ENCODE measurements at regions not wholly inside any gene's neighbourhood (a gene's known extent, or its start where the extent isn't known, plus 50 kb on each side); places are given as distances from the start of the nearest gene placed in this dataset.
"Not testable (repeated sequence)": the region's sequence is repeated elsewhere in the genome, so short reads cannot be mapped to it uniquely, and the experiment has no call there.

- DNase-seq (ENCODE audit: low spot score): not testable (repeated sequence)
Measured at GRCh38 chr5:36782612-36783011, 94.0 kb upstream of the NIPBL start.

GRCh38 chr5:36786448-36787012, 90.0 kb upstream of the NIPBL start:
- DNase-seq (ENCODE audit: low spot score): no peak

- DNase-seq (ENCODE audit: low spot score): no peak
Measured at GRCh38 chr5:36787365-36788093, 89.0 kb upstream of the NIPBL start.

GRCh38 chr5:36790847-36791246, 85.7 kb upstream of the NIPBL start:
- DNase-seq (ENCODE audit: low spot score): no peak

DNA sequence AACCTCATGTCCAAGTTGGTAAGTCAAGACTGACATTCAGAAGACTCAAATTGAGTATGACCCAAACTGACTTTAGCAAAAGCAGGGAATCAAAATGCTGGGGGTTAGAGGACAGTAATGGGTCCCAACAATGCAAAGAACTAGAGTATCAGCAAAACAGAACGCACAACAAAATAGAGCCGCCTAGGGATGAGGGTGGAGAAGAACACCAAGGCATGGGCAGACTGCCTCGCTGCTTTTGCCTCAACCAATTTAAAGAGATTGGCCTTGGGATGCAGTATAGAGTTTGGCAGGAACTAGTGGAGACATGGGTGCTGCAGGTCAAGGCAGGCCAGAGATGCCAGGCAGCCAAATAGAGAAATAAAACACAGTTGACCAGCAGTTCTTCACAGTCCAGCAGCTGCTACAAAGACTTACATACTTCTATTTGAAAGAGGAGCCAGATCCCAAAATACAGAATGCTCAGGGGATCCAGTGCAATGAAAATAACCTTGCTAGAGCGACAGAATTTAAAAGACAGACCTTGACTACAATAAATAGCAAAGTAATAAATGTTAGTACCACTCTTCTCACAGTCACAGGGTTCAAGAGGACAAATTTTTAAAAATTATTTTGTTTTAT, 83.9 kb upstream of the NIPBL start:
- DNase-seq (ENCODE audit: low spot score): no peak

DNA sequence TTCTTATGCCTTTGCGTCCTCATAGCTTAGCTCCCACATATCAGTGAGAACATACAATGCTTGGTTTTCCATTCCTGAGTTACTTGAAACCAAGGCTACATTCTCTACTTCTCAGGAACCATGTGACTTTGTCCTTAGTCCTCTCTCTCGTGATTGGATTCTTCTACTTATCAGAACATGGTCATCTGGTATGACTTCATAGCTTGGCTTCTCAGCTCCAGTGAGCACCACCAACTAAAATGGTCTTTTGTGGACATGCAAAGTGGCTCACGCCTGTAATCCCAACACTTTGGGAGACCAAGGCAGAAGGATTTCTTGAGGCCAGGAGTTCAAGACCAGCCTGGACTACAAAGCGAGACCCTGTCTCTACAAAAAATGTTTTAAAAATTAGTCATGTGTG, 81.2 kb upstream of the NIPBL start:
- DNase-seq (ENCODE audit: low spot score): no peak

- no peak for DNase-seq (ENCODE audit: low spot score)
Measured at GRCh38 chr5:36796155-36796554, 80.4 kb upstream of the NIPBL start.

GRCh38 chr5:36801523-36801922, 75.0 kb upstream of the NIPBL start:
- DNase-seq (ENCODE audit: low spot score): no peak

GRCh38 chr5:36802187-36802586, 74.4 kb upstream of the NIPBL start:
- DNase-seq (ENCODE audit: low spot score): no peak

GRCh38 chr5:36813249-36813648, 63.3 kb upstream of the NIPBL start:
- DNase-seq (ENCODE audit: low spot score): not testable (repeated sequence)

- DNase-seq (ENCODE audit: low spot score): no peak
Measured at GRCh38 chr5:36815871-36816270, 60.7 kb upstream of the NIPBL start.

DNA sequence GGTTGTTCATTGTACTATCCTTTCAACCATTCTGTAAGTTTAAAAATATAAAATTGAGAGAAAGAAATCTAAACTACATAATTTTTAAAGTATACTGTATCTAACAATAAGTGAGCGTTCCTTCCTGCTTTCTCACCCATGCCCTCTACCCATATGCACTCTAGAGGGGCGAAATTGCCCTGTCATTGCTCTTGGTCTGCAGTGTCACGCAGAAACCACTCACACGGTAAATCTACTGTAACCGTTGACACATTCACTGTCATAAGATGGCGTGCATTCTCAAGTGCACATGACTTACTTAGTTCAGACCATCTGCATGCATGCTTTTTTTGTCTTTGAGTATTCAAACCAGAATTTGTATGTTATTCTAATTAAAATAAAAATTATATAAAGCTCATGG, 55.7 kb upstream of the NIPBL start:
- no peak for DNase-seq (ENCODE audit: low spot score)

- no peak for DNase-seq (ENCODE audit: low spot score)
Measured at GRCh38 chr5:36826694-36827093, 49.9 kb upstream of the NIPBL start.
